ENCODE measurements at regions not wholly inside any gene's neighbourhood (a gene's known extent, or its start where the extent isn't known, plus 50 kb on each side); places are given as distances from the start of the nearest gene placed in this dataset.

- Histone ChIP-seq H3K27ac (no peak overlapping the region), H3K4me1 (ENCODE audit: insufficient read depth) (peaks cover 2% of the 10 kb centered on the region), H3K4me3 (no peak overlapping the region), H3K9me3 (no peaks in the 10 kb centered on the region), H3K27me3 (no peaks in the 10 kb centered on the region), H3K36me3 (no peaks in the 10 kb centered on the region)
- intact Hi-C loops (cut with DNase I), result loop anchor here in 1 of 4 donors (10.0 kb wide), 1 partner anchor 789 kb away; no protein-coding TSS in a partner anchor
- 58 to 64% (median 61%) methylated on average over 6 of the region's 6 CpGs for WGBS, 3 donors
- TF ChIP-seq EP300 (IDR thresholded peaks at IDR 0.05) (no peak), POLR2A (IDR thresholded peaks at IDR 0.05) (no peak)
- TF ChIP-seq, protein P1, sequence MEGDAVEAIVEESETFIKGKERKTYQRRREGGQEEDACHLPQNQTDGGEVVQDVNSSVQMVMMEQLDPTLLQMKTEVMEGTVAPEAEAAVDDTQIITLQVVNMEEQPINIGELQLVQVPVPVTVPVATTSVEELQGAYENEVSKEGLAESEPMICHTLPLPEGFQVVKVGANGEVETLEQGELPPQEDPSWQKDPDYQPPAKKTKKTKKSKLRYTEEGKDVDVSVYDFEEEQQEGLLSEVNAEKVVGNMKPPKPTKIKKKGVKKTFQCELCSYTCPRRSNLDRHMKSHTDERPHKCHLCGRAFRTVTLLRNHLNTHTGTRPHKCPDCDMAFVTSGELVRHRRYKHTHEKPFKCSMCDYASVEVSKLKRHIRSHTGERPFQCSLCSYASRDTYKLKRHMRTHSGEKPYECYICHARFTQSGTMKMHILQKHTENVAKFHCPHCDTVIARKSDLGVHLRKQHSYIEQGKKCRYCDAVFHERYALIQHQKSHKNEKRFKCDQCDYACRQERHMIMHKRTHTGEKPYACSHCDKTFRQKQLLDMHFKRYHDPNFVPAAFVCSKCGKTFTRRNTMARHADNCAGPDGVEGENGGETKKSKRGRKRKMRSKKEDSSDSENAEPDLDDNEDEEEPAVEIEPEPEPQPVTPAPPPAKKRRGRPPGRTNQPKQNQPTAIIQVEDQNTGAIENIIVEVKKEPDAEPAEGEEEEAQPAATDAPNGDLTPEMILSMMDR (IDR thresholded peaks at IDR 0.05), result no peak
- DNase-seq, result no peak
Measured at GRCh38 chr7:24455813-24456525, 117.3 kb upstream of the PALS2 start.

DNA sequence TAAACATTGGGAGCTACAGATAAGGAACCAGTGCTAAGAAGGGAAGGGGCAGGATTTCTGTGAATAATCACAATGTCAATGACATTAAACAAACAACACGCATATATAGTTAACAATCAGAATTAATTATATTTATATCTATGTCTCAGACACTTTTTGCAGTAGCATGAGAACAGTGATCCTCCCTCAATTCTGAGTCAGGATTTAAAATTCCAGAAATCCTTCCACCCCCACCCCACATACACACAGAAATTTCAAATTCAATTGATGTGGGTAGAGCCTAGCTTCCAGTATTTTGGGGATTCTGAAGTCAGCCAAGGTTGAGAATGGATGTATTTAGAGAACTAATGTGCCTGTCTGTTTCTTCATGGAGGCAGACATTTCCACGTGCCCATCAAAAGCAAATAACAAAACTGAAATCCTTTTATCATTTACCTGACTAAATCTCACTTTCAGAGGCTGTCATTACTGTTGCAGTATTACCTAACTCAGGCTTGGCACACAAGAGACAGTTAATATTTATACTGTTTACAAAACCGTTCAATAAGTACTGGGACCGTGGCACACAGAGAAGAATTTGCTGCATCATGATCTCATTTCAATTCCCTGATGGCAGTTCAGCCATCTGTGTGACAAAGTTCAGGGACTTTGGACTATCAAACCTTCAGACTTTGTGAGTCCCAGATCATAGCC is 116.6 kb upstream of the PALS2 start:
- Histone ChIP-seq H3K4me1 (ENCODE audit: insufficient read depth) (peaks cover 2% of the 10 kb centered on the region), H3K27ac (no peak overlapping the region), H3K27me3 (no peaks in the 10 kb centered on the region), H3K4me3 (no peak overlapping the region), H3K9me3 (no peaks in the 10 kb centered on the region), H3K36me3 (no peaks in the 10 kb centered on the region)
- WGBS, 3 donors, result 9 to 18% (median 14%) methylated on average over 4 of the region's 4 CpGs
- intact Hi-C loops (cut with DNase I), result loop anchor here in 1 of 4 donors (10.0 kb wide), 1 partner anchor 788 kb away; no protein-coding TSS in a partner anchor
- no peak for TF ChIP-seq POLR2A (IDR thresholded peaks at IDR 0.05)
- no peak for TF ChIP-seq EP300 (IDR thresholded peaks at IDR 0.05)
- TF ChIP-seq, protein P1 (IDR thresholded peaks at IDR 0.05), result no peak
- no peak for DNase-seq

DNA sequence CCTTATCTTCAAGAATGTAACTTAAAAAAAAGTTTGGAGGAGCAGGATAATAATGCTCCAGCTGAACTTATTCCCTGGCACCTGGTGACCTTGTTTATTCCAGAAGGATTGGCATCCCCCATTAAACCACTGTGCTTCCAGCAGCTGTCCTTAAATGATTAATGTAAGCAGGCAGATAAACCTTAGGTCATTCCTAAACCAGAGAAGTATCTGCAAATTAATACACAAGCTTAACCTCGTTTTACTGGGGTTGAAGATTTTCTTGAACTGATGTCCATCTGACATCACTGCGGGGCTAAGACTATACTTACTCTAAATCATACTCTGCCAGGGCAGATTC is 116.1 kb upstream of the PALS2 start:
- H3K27ac ChIP-seq, result no peak overlapping the region
- WGBS, 3 donors, result 17 to 24% (median 19%) methylated on average over 2 of the region's 2 CpGs
- intact Hi-C loops (cut with DNase I), result loop anchor here in 1 of 4 donors (10.0 kb wide), 1 partner anchor 788 kb away; no protein-coding TSS in a partner anchor
- H3K4me1 ChIP-seq (ENCODE audit: insufficient read depth), result peaks cover 2% of the 10 kb centered on the region
- H3K36me3 ChIP-seq, result no peaks in the 10 kb centered on the region
- H3K9me3 ChIP-seq, result no peaks in the 10 kb centered on the region
- DNase-seq, result no peak
- TF ChIP-seq, protein P1 (IDR thresholded peaks at IDR 0.05), result no peak
- no peak for TF ChIP-seq EP300 (IDR thresholded peaks at IDR 0.05)
- TF ChIP-seq POLR2A (IDR thresholded peaks at IDR 0.05), result no peak
- H3K27me3 ChIP-seq, result no peaks in the 10 kb centered on the region
- no peak overlapping the region for H3K4me3 ChIP-seq

DNA sequence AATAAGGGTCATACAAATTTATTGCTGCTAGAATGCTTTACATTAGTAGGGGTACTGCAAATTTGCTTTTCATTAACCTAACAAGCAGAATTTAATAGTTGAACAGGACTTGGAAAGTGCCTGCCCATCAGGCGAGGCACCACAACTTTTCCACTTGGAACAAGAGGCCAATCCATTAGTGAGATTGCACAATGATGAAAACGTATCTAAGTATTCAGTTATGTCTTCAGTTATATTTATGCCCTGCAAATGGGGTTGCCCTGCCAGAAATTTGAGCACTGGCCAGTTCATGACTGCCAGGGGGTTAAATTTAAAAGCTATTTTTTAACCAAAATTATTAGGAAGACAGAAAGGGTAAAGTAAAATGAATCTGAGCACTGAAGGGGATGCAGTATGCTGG is 111.1 kb upstream of the PALS2 start:
- intact Hi-C loops (cut with DNase I), result no loop called here
- H3K4me1 ChIP-seq (ENCODE audit: insufficient read depth), result no peaks in the 10 kb centered on the region
- no peak for TF ChIP-seq POLR2A (IDR thresholded peaks at IDR 0.05)
- no peak for TF ChIP-seq EP300 (IDR thresholded peaks at IDR 0.05)
- TF ChIP-seq, protein P1 (IDR thresholded peaks at IDR 0.05), result no peak
- WGBS, 3 donors, result 45 to 55% (median 48%) methylated on average over 2 of the region's 2 CpGs
- H3K9me3 ChIP-seq, result no peaks in the 10 kb centered on the region
- H3K27ac ChIP-seq, result no peak overlapping the region
- DNase-seq, result no peak
- no peaks in the 10 kb centered on the region for H3K36me3 ChIP-seq
- H3K4me3 ChIP-seq, result no peak overlapping the region
- H3K27me3 ChIP-seq, result no peaks in the 10 kb centered on the region

All from ovary (tissue), 7 donors.